Karpas-422 (cell line): ENCODE measurements at regions not wholly inside any gene's neighbourhood (a gene's known extent, or its start where the extent isn't known, plus 50 kb on each side); places are given as distances from the start of the nearest gene placed in this dataset.

ENCODE experiments used
- DNase-seq: peaks from one replicate; pipeline ENCODE4 v3.0.0-alpha.2; 2015
- H2AFZ ChIP-seq: fragments of 200-600 bp; sonication (generic); 2 replicates; pipeline ENCODE4 v1.6.1; 2014; ENCODE audit warnings: antibody characterized with exemption, low read length, mixed read lengths
- H3K27ac ChIP-seq: fragments of 200-600 bp; sonication (generic); 2 replicates; pipeline ENCODE4 v1.5.1; 2014; ENCODE audit warnings: mild to moderate bottlenecking, low read length, moderate library complexity
- H3K27me3 ChIP-seq: fragments of 200-600 bp; sonication (generic); 2 replicates; pipeline ENCODE4 v1.6.1; 2014; ENCODE audit warnings: low read length, mixed read lengths
- H3K36me3 ChIP-seq: fragments of 200-600 bp; sonication (generic); 2 replicates; pipeline ENCODE4 v1.6.1; 2014; ENCODE audit warnings: low read length, mixed read lengths; ENCODE audit not compliant: insufficient read depth
- H3K4me1 ChIP-seq: fragments of 200-600 bp; sonication (generic); 2 replicates; pipeline ENCODE4 v1.6.1; 2014; ENCODE audit warnings: mild to moderate bottlenecking, low read length, mixed read lengths
- H3K4me2 ChIP-seq: fragments of 200-600 bp; sonication (generic); 2 replicates; pipeline ENCODE4 v1.6.1; 2014; ENCODE audit warnings: low read length, low read depth, mild to moderate bottlenecking; ENCODE audit not compliant: poor library complexity, severe bottlenecking
- H3K4me3 ChIP-seq: fragments of 200-600 bp; sonication (generic); 2 replicates; pipeline ENCODE4 v1.5.1; 2014; ENCODE audit warnings: mild to moderate bottlenecking, antibody characterized with exemption, low read length, mixed read lengths
- H3K79me2 ChIP-seq: fragments of 200-600 bp; sonication (generic); 2 replicates; pipeline ENCODE4 v1.6.1; 2014; ENCODE audit warnings: mild to moderate bottlenecking, low read length, mixed read lengths
- H3K9ac ChIP-seq: fragments of 200-600 bp; sonication (generic); 2 replicates; pipeline ENCODE4 v1.6.0; 2014; ENCODE audit warnings: low read length
- H3K9me2 ChIP-seq: fragments of 200-600 bp; sonication (generic), shearing (Covaris generic); replicated peaks from 2 replicates; pipeline ENCODE4 v1.6.0; 2014; ENCODE audit warnings: mild to moderate bottlenecking, low read length, moderate library complexity; ENCODE audit not compliant: insufficient read depth
- H3K9me3 ChIP-seq: fragments of 300-700, 200-600 bp; sonication (generic); 2 replicates; pipeline ENCODE4 v1.6.1; 2014; ENCODE audit warnings: low read length, mixed read lengths
- H4K20me1 ChIP-seq: fragments of 200-600 bp; sonication (generic); 2 replicates; pipeline ENCODE4 v1.6.1; 2014; ENCODE audit warnings: mild to moderate bottlenecking, antibody characterized with exemption, low read length, low read depth; ENCODE audit not compliant: insufficient read depth

DNA sequence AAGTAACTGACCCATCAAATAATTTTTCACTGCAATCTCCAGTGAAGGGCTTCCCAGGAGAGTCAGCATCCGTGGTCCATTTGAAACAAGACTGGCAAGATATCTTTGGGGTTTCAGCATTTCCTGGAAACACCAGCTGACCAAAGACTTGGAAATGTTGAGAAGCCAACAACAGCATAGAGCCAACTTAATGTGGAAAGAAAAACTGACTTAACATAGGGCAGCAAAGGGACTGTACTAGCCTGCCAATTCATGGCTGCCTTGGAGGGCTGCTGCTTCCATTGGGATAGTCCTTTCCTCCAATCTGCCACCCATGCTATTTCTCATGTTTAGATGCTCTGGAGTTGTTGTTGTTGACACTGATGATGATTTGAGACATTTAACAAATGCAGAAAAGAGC, 76.5 kb upstream of the SPDL1 start:
- Histone ChIP-seq H3K4me2 (no peak overlapping the region), H3K4me1 (no peaks in the 10 kb centered on the region), H3K9me3 (no peaks in the 10 kb centered on the region), H3K36me3 (no peaks in the 10 kb centered on the region), H3K27me3 (no peaks in the 10 kb centered on the region), H3K4me3 (no peak overlapping the region), H3K79me2 (no peaks in the 10 kb centered on the region), H4K20me1 (no peaks in the 10 kb centered on the region), H3K9me2 (no peaks in the 10 kb centered on the region), H2AFZ (no peak overlapping the region), H3K9ac (no peak overlapping the region), H3K27ac (no peak overlapping the region)
- DNase-seq = no peak

DNA sequence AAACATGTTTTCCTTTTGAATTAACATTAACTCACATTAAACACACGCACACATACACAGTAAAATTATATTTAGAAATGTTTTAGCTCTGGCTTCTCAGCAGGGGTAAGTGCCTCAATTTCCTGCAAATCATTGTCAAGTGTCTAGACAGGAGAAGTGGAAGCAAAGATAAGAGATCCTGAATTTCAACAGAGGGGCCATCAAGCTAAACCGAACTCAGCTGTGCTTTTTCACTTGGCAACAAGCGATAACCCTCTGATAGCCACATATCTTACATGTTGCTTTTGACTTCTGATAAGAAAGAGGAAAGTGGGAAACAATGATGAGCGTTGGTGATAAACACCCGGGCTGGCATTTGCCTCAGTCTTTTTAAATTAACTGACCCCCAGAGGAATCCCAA, 79.7 kb upstream of the SPDL1 start:
- H3K36me3 ChIP-seq = no peaks in the 10 kb centered on the region
- no peaks in the 10 kb centered on the region for H3K4me1 ChIP-seq
- H3K9ac ChIP-seq = no peak overlapping the region
- no peak overlapping the region for H3K27ac ChIP-seq
- H3K9me3 ChIP-seq = no peaks in the 10 kb centered on the region
- H3K4me2 ChIP-seq = no peak overlapping the region
- no peak overlapping the region for H3K4me3 ChIP-seq
- no peaks in the 10 kb centered on the region for H3K27me3 ChIP-seq
- no peaks in the 10 kb centered on the region for H3K9me2 ChIP-seq
- no peaks in the 10 kb centered on the region for H4K20me1 ChIP-seq
- no peaks in the 10 kb centered on the region for H3K79me2 ChIP-seq
- no peak overlapping the region for H2AFZ ChIP-seq
- DNase-seq = no peak

DNA sequence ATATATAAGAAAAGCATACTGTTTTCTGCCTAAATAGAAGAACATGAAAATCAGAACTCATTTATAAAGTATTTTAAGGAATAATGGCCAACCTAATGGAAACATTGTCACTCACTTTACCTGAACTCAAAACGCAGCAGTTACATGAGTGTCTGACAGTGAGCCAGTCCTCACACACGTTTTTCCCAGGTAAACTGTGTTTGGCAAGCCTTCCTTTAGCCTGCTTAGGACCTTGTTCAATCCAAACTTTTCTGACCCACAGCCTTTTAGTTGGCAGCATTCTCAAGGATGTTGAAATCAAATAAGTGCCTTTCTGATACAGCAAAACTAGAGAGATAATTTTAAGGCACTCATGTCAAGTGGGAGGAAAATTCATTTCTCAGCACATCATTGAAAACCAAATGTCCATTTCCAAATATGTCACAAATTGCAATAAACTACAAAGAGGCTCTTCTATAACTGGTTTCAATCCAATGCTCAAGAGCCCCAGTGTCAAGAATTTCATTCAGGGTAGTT, 83.5 kb upstream of the SPDL1 start:
- Histone ChIP-seq H3K4me3 (no peak overlapping the region), H4K20me1 (no peaks in the 10 kb centered on the region), H3K9ac (no peak overlapping the region), H3K79me2 (no peaks in the 10 kb centered on the region), H2AFZ (no peak overlapping the region), H3K36me3 (no peaks in the 10 kb centered on the region), H3K27ac (no peak overlapping the region), H3K4me2 (no peak overlapping the region), H3K9me3 (no peaks in the 10 kb centered on the region), H3K27me3 (no peaks in the 10 kb centered on the region), H3K4me1 (no peaks in the 10 kb centered on the region), H3K9me2 (no peaks in the 10 kb centered on the region)
- DNase-seq = no peak

DNA sequence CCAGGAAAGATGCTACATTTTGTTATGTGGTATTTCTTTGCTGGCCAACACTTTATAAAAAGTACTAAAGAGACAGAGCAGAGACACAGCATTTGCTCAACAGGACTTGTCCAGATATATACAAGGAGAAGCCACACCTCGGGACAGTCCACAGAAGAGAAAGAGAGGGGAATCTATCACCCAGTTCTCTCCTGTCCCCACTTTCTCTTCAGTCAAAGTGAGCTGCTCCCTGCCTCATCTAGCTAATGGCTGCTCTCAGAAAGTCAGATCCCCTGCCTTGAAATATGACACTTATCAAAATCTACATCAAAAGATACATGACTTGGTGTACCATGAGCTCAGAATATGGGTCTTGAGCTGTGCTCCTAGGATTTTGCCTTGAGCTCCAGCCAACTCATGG, 86.7 kb upstream of the SPDL1 start:
- Histone ChIP-seq H3K27ac (no peak overlapping the region), H3K4me1 (no peaks in the 10 kb centered on the region), H3K79me2 (no peaks in the 10 kb centered on the region)

DNA sequence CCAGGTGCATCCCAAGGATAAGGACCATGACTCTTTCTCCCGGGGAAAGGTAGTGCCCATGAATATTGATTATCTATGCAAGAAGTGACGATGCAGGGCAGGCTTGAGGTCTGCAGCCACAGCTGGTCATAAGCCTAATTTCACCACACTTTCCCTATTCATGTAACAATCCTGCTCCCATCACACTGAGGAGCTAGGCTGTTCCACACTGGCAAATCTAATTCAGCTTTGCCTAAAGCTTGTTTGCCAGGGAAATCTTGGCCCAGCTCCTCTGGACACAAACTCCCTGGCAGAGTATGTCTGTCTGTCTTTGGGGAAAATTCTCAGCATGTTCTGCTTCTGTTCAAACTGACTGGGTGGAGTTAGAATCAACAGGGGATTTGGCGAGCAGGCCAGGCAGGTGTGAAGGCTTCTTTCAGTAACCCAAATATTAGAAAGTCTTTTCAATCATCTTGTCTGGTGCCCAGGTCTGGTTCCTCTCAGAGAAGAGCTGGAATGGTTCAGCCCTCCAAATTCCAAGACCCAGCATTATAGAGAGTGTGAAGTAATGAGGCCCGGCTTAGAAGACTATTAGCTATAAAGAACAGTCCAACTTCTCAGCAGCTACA, 88.5 kb upstream of the SPDL1 start:
- H3K4me3 ChIP-seq = no peak overlapping the region
- H3K36me3 ChIP-seq = no peaks in the 10 kb centered on the region
- H3K27ac ChIP-seq = no peak overlapping the region
- no peak for DNase-seq
- H3K27me3 ChIP-seq = no peaks in the 10 kb centered on the region
- H3K4me2 ChIP-seq = no peak overlapping the region
- H3K79me2 ChIP-seq = no peaks in the 10 kb centered on the region
- no peaks in the 10 kb centered on the region for H3K9me3 ChIP-seq
- no peaks in the 10 kb centered on the region for H3K9me2 ChIP-seq
- no peak overlapping the region for H3K9ac ChIP-seq
- H4K20me1 ChIP-seq = no peaks in the 10 kb centered on the region
- H2AFZ ChIP-seq = no peak overlapping the region
- H3K4me1 ChIP-seq = no peaks in the 10 kb centered on the region

More for the DNA sequence above, 86.7 kb upstream of the SPDL1 start:
- H3K27me3 ChIP-seq = no peaks in the 10 kb centered on the region
- no peaks in the 10 kb centered on the region for H4K20me1 ChIP-seq
- no peaks in the 10 kb centered on the region for H3K9me3 ChIP-seq
- no peak overlapping the region for H3K9ac ChIP-seq
- DNase-seq = no peak
- H3K36me3 ChIP-seq = no peaks in the 10 kb centered on the region
- no peak overlapping the region for H3K4me2 ChIP-seq
- no peaks in the 10 kb centered on the region for H3K9me2 ChIP-seq
- no peak overlapping the region for H2AFZ ChIP-seq
- H3K4me3 ChIP-seq = no peak overlapping the region

DNA sequence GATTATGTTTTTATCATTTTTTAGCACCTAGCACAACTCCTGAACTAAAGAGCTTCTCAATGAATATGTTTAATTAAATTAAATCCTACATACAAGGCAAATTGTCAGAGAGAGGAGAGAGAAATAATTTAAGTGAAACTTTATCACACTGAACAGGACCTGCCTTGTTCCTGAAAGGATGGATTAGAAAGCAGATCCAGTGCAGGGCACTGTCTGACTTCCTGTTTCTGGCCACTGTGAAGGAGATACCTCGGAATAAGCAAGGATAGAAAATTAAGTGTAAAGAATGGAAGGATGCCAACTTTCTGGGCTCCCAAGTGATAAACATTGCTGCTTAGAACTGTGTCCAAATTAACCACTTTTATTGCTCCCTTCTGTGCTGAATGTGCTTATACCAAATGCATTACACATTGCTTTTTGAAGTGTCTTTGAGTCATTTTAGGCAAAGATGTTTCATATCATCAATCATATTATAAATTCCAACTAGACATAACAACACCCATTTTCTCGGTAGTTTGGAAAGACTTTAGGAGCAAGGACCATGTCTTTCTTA, 89.1 kb upstream of the SPDL1 start:
- Histone ChIP-seq H3K79me2 (no peaks in the 10 kb centered on the region), H3K9ac (no peak overlapping the region), H3K9me2 (no peaks in the 10 kb centered on the region), H3K9me3 (no peaks in the 10 kb centered on the region), H3K4me1 (no peaks in the 10 kb centered on the region), H3K4me2 (no peak overlapping the region), H4K20me1 (no peaks in the 10 kb centered on the region), H3K27me3 (no peaks in the 10 kb centered on the region), H3K36me3 (no peaks in the 10 kb centered on the region), H2AFZ (no peak overlapping the region), H3K27ac (no peak overlapping the region), H3K4me3 (no peak overlapping the region)
- no peak for DNase-seq

DNA sequence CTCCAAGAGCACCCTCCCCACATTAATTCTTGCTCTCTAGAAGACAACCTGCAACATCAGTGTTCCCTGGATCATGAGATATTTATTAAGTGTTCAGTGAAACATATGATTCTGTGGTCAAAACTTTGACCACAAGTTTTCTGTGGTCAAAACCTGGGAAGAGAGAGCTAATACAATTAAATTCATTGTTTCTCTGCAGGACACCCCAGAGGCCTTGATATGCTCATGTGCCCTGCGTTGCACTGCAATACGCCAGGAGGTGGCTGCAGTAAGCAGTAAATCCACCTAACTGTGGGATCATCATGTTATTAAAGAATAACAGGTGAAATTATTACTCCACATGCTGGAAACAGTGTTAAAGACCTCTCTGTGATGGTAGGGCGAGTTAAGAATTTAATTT, 109.3 kb upstream of the SPDL1 start:
- Histone ChIP-seq H3K9ac (no peak overlapping the region), H3K9me2 (no peaks in the 10 kb centered on the region), H3K36me3 (no peaks in the 10 kb centered on the region), H3K79me2 (no peaks in the 10 kb centered on the region), H3K4me2 (no peak overlapping the region), H3K4me3 (no peak overlapping the region), H4K20me1 (no peaks in the 10 kb centered on the region), H2AFZ (no peak overlapping the region), H3K27ac (no peak overlapping the region), H3K9me3 (no peaks in the 10 kb centered on the region), H3K27me3 (no peaks in the 10 kb centered on the region), H3K4me1 (no peaks in the 10 kb centered on the region; the same call in 1 of the 2 replicates)
- DNase-seq = no peak

DNA sequence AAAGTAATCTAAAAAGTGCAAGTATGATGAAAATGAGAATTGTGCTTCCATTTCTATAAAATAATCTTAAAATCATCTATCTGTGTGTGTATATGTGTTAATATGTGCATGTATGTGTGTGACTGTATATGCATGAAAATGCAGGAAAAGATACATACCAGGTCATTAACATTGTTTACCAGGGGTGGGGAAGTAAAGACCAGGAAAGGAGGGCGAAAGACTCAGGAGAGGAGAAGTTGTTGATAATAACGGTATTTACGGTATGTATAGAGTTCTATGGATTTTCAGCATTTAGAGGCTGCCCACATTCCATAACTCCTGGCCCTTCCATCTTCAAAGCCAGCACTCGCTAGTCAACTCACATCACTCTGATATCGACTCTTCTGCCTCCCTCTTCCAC, 111.0 kb upstream of the SPDL1 start:
- Histone ChIP-seq H3K27ac (no peak overlapping the region), H4K20me1 (no peaks in the 10 kb centered on the region), H3K4me2 (no peak overlapping the region), H3K36me3 (no peaks in the 10 kb centered on the region), H3K9me3 (no peaks in the 10 kb centered on the region), H3K4me1 (no peaks in the 10 kb centered on the region; the same call in 1 of the 2 replicates), H3K9ac (no peak overlapping the region), H3K79me2 (no peaks in the 10 kb centered on the region), H3K27me3 (no peaks in the 10 kb centered on the region), H3K9me2 (no peaks in the 10 kb centered on the region), H2AFZ (no peak overlapping the region), H3K4me3 (no peak overlapping the region)
- no peak for DNase-seq
